ENCODE measurements at regions not wholly inside any gene's neighbourhood (a gene's known extent, or its start where the extent isn't known, plus 50 kb on each side); places are given as distances from the start of the nearest gene placed in this dataset.

GRCh38 chr1:5460974-5461373 lies 531.3 kb downstream of the NPHP4 start:
- H3K9ac ChIP-seq (ENCODE audit: control insufficient read depth, insufficient read depth, low read length): no peak overlapping the region
- no peak overlapping the region for H3K4me2 ChIP-seq (ENCODE audit: control insufficient read depth, insufficient read depth)

DNA sequence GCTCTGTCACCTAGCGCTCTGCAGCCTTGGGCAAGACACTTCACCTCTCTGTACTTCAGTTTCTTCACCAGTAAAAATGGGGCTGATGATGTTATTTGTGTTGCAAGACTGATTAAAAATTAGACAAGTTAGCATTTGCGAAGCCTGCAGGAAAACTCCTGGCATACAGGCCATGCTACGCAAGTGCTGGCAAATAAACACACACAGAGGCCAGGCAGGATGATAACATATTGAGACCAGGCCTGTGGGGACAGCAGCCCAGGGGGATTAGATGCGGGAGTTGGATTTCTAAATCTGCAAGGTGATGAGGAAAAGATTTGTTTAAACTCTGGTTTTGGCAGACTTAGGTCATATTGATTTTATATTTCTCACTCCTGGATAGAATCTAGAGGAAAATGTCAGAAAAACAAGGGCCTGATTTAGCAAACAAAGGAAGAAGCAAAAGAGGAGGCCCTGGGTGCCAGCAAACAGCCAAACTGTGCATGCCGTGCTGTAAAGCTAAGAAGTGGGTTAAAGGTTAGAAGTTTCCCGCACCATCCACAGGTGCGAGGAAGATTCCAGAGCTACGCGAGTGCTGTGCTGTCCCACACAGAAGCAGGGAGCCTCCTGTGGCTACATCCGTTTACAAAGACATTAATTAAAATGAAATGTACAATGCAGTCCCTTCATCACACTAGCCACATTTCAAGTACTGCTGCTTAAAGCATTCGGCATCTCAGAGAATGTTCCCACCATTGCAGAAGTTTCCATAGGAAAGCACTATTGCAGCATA lies 532.2 kb downstream of the NPHP4 start:
- RAD21 ChIA-PET (ENCODE audit: unreplicated experiment): no interaction called here
- BruUV-seq (replicated peaks): no TSS peak
- no peaks in the 10 kb centered on the region for H3K9me3 ChIP-seq (replicated peaks; ENCODE audit: control insufficient read depth, insufficient read depth, low read length)
- H4K20me1 ChIP-seq (ENCODE audit: control insufficient read depth, insufficient read depth): no peaks in the 10 kb centered on the region
- CTCF ChIA-PET: no interaction called here
- in situ Hi-C loops (cut with MboI): no loop called here
- no peak for ATAC-seq
- no peak overlapping the region for H2AFZ ChIP-seq (ENCODE audit: control insufficient read depth, low read depth, low read length)
- SMC1A ChIA-PET (ENCODE audit: uncharacterized antibody, unreplicated experiment): no interaction called here
- no peak for DNase-seq (ENCODE audit: low read depth, low spot score)
- POLR2A ChIA-PET: no interaction called here
- H3K27me3 ChIP-seq (replicated peaks in 1 of 2; ENCODE audit: control insufficient read depth in 2 of 2, insufficient read depth in 2 of 2, low read length in 1 of 2): no peaks in the 10 kb centered on the region
- H3K4me3 ChIP-seq: no peak overlapping the region
- FAIRE-seq: no peak
- no peak overlapping the region for H3K4me2 ChIP-seq (ENCODE audit: control insufficient read depth, insufficient read depth)
- H3K36me3 ChIP-seq (ENCODE audit: control insufficient read depth in 2 of 2, insufficient read depth in 2 of 2, low read length in 1 of 2): no peaks in the 10 kb centered on the region
- H3K9ac ChIP-seq (ENCODE audit: control insufficient read depth, insufficient read depth, low read length): no peak overlapping the region
- WGBS (ENCODE audit: insufficient coverage, insufficient replicate concordance, low lambda C conversion rate, missing lambda C conversion rate): 58% methylated on average over 11 of the region's 11 CpGs
- H3K27ac ChIP-seq (ENCODE audit: control insufficient read depth, insufficient read depth): no peak overlapping the region
- TF ChIP-seq, protein P1, sequence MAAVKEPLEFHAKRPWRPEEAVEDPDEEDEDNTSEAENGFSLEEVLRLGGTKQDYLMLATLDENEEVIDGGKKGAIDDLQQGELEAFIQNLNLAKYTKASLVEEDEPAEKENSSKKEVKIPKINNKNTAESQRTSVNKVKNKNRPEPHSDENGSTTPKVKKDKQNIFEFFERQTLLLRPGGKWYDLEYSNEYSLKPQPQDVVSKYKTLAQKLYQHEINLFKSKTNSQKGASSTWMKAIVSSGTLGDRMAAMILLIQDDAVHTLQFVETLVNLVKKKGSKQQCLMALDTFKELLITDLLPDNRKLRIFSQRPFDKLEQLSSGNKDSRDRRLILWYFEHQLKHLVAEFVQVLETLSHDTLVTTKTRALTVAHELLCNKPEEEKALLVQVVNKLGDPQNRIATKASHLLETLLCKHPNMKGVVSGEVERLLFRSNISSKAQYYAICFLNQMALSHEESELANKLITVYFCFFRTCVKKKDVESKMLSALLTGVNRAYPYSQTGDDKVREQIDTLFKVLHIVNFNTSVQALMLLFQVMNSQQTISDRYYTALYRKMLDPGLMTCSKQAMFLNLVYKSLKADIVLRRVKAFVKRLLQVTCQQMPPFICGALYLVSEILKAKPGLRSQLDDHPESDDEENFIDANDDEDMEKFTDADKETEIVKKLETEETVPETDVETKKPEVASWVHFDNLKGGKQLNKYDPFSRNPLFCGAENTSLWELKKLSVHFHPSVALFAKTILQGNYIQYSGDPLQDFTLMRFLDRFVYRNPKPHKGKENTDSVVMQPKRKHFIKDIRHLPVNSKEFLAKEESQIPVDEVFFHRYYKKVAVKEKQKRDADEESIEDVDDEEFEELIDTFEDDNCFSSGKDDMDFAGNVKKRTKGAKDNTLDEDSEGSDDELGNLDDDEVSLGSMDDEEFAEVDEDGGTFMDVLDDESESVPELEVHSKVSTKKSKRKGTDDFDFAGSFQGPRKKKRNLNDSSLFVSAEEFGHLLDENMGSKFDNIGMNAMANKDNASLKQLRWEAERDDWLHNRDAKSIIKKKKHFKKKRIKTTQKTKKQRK (IDR thresholded peaks at IDR 0.05; ENCODE audit: low read depth, low read length): no peak
- TF ChIP-seq RAD21 (IDR thresholded peaks at IDR 0.05; ENCODE audit: insufficient read depth, low read depth, low read length): no peak
- TF ChIP-seq NFIC (IDR thresholded peaks at IDR 0.05; ENCODE audit: low read depth, low read length): no peak
- TF ChIP-seq SUPT20H (IDR thresholded peaks at IDR 0.05; ENCODE audit: borderline replicate concordance, control insufficient read depth, low read depth, low read length): no peak
- TF ChIP-seq RCOR1 (conservative IDR thresholded peaks at IDR 0.05; ENCODE audit: low read depth, low read length): no peak
- TF ChIP-seq ZBTB33 (IDR thresholded peaks at IDR 0.05): no peak
- no peak for TF ChIP-seq BRCA1 (IDR thresholded peaks at IDR 0.05; ENCODE audit: low read depth, low read length)
- H3K4me1 ChIP-seq (ENCODE audit: control insufficient read depth, insufficient read depth, low read length): no peaks in the 10 kb centered on the region
- intact Hi-C loops (cut with micrococcal nuclease; ENCODE audit: unreplicated experiment): no loop called here
- no peaks in the 10 kb centered on the region for H3K79me2 ChIP-seq (ENCODE audit: control insufficient read depth, insufficient read depth, low read length)

More at GRCh38 chr1:5460974-5461373, 531.3 kb downstream of the NPHP4 start:
- intact Hi-C loops (cut with micrococcal nuclease; ENCODE audit: unreplicated experiment) (no loop called here), in situ Hi-C loops (cut with MboI) (no loop called here)
- no peaks in the 10 kb centered on the region for H3K9me3 ChIP-seq (replicated peaks; ENCODE audit: control insufficient read depth, insufficient read depth, low read length)
- 15% methylated on average over 5 of the region's 5 CpGs for WGBS (ENCODE audit: insufficient coverage, insufficient replicate concordance, low lambda C conversion rate, missing lambda C conversion rate)
- no peaks in the 10 kb centered on the region for H3K36me3 ChIP-seq (ENCODE audit: control insufficient read depth in 2 of 2, insufficient read depth in 2 of 2, low read length in 1 of 2)
- DNase-seq (ENCODE audit: low read depth, low spot score): no peak
- FAIRE-seq: no peak
- no peak for ATAC-seq
- SMC1A ChIA-PET (ENCODE audit: uncharacterized antibody, unreplicated experiment): no interaction called here
- H4K20me1 ChIP-seq (ENCODE audit: control insufficient read depth, insufficient read depth): no peaks in the 10 kb centered on the region
- H3K27me3 ChIP-seq (replicated peaks in 1 of 2; ENCODE audit: control insufficient read depth in 2 of 2, insufficient read depth in 2 of 2, low read length in 1 of 2): no peaks in the 10 kb centered on the region
- BruUV-seq (replicated peaks): no TSS peak
- no peak overlapping the region for H3K27ac ChIP-seq (ENCODE audit: control insufficient read depth, insufficient read depth)
- TF ChIP-seq ATF7 (IDR thresholded peaks at IDR 0.05; ENCODE audit: low read depth) (no peak), BACH1 (IDR thresholded peaks at IDR 0.05; ENCODE audit: borderline replicate concordance) (no peak)
- H3K4me3 ChIP-seq: no peak overlapping the region
- H2AFZ ChIP-seq (ENCODE audit: control insufficient read depth, low read depth, low read length): no peak overlapping the region
- POLR2A ChIA-PET: no interaction called here
- CTCF ChIA-PET: no interaction called here
- RAD21 ChIA-PET (ENCODE audit: unreplicated experiment): no interaction called here
- H3K79me2 ChIP-seq (ENCODE audit: control insufficient read depth, insufficient read depth, low read length): no peaks in the 10 kb centered on the region
- H3K4me1 ChIP-seq (ENCODE audit: control insufficient read depth, insufficient read depth, low read length): no peaks in the 10 kb centered on the region
